GM12878 (cell line): ENCODE measurements at regions not wholly inside any gene's neighbourhood (a gene's known extent, or its start where the extent isn't known, plus 50 kb on each side); places are given as distances from the start of the nearest gene placed in this dataset.

Source experiments
- BRCA1 ChIP-seq: IDR thresholded peaks from 2 replicates; pipeline ENCODE4 v1.6.1; 2011; ENCODE audit warnings: low read depth, low read length, improper control_type of control experiment
- CBFB ChIP-seq: IDR thresholded peaks from 2 replicates; pipeline ENCODE4 v1.6.1; 2016; ENCODE audit warnings: antibody characterized with exemption, low read depth
- MTA3 ChIP-seq: IDR thresholded peaks from 2 replicates; pipeline ENCODE4 v1.6.1; 2012; ENCODE audit warnings: low read length, inconsistent platforms, borderline replicate concordance
- TARDBP ChIP-seq: IDR thresholded peaks from 2 replicates; pipeline ENCODE4 v1.6.1; 2016; ENCODE audit warnings: borderline replicate concordance
- TF ChIP-seq, protein P1 (sequence below), 3 experiments: IDR thresholded peaks in 2 of 3; conservative IDR thresholded peaks in 1 of 3; 2 replicates each; pipeline ENCODE4 v1.5.1; 2011; ENCODE audit warnings: low read depth in 3 of 3, low read length in 3 of 3, mild to moderate bottlenecking in 3 of 3, control low read depth in 2 of 3, moderate library complexity in 2 of 3, inconsistent platforms in 1 of 3, mixed read lengths in 1 of 3; ENCODE audit not compliant: control insufficient read depth in 2 of 3, insufficient read depth in 1 of 3; ENCODE audit errors: extremely low read depth in 1 of 3
- TF ChIP-seq, protein P2 (sequence below): fragments of 450-650 bp; IDR thresholded peaks from 2 replicates; pipeline ENCODE4 v1.6.1; 2017; ENCODE audit warnings: mild to moderate bottlenecking

DNA sequence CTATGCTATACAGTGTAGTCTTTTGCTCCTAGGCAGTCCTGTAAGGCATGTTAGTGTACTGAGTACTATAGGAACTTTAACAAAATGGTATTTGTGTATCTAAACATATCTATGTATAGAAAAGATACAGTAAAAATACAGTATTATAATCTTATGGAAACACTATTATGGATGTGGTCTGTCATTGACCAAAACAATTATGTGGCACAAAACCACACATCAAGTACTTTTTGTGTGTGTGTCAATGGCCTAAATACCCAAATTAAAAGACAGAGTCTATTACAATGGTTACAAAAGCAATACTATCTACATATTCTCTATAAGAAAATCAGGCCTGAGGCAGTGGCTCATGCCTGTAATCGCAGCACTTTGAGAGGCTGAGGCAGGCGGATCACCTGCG, 610.2 kb upstream of the NDST4 start:
- TF ChIP-seq TARDBP (no peak), CBFB (no peak), BRCA1 (no peak), MTA3 (no peak)
- TF ChIP-seq, protein P1, sequence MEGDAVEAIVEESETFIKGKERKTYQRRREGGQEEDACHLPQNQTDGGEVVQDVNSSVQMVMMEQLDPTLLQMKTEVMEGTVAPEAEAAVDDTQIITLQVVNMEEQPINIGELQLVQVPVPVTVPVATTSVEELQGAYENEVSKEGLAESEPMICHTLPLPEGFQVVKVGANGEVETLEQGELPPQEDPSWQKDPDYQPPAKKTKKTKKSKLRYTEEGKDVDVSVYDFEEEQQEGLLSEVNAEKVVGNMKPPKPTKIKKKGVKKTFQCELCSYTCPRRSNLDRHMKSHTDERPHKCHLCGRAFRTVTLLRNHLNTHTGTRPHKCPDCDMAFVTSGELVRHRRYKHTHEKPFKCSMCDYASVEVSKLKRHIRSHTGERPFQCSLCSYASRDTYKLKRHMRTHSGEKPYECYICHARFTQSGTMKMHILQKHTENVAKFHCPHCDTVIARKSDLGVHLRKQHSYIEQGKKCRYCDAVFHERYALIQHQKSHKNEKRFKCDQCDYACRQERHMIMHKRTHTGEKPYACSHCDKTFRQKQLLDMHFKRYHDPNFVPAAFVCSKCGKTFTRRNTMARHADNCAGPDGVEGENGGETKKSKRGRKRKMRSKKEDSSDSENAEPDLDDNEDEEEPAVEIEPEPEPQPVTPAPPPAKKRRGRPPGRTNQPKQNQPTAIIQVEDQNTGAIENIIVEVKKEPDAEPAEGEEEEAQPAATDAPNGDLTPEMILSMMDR (IDR thresholded peaks at IDR 0.05 in 2 of 3, conservative IDR thresholded peaks at IDR 0.05 in 1 of 3; ENCODE audit: control insufficient read depth in 2 of 3, extremely low read depth in 1 of 3, insufficient read depth in 1 of 3, low read depth in 3 of 3, low read length in 3 of 3) = no peak
- TF ChIP-seq, protein P2, sequence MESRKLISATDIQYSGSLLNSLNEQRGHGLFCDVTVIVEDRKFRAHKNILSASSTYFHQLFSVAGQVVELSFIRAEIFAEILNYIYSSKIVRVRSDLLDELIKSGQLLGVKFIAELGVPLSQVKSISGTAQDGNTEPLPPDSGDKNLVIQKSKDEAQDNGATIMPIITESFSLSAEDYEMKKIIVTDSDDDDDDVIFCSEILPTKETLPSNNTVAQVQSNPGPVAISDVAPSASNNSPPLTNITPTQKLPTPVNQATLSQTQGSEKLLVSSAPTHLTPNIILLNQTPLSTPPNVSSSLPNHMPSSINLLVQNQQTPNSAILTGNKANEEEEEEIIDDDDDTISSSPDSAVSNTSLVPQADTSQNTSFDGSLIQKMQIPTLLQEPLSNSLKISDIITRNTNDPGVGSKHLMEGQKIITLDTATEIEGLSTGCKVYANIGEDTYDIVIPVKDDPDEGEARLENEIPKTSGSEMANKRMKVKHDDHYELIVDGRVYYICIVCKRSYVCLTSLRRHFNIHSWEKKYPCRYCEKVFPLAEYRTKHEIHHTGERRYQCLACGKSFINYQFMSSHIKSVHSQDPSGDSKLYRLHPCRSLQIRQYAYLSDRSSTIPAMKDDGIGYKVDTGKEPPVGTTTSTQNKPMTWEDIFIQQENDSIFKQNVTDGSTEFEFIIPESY = no peak
